HEK293 (cell line): ENCODE measurements at regions not wholly inside any gene's neighbourhood (a gene's known extent, or its start where the extent isn't known, plus 50 kb on each side); places are given as distances from the start of the nearest gene placed in this dataset.

Experiments used
- BCL11A ChIP-seq: fragments of 450-650 bp; formaldehyde crosslinking; IDR thresholded peaks from 2 replicates; pipeline ENCODE4 v1.5.1; 2016; ENCODE audit warnings: low read depth, missing biosample characterization, missing genetic modification characterization
- CTCF ChIP-seq: fragments of 450-650 bp; formaldehyde crosslinking; IDR thresholded peaks from 2 replicates; pipeline ENCODE4 v1.5.1; 2016; ENCODE audit warnings: missing biosample characterization, missing genetic modification characterization
- GLI4 ChIP-seq: fragments of 450-650 bp; formaldehyde crosslinking; IDR thresholded peaks from 2 replicates; pipeline ENCODE4 v1.5.1; 2016; ENCODE audit warnings: missing biosample characterization, missing genetic modification characterization
- PRDM10 ChIP-seq: fragments of 450-650 bp; formaldehyde crosslinking; IDR thresholded peaks from 2 replicates; pipeline ENCODE4 v1.5.1; 2016; ENCODE audit warnings: missing biosample characterization, missing genetic modification characterization
- REPIN1 ChIP-seq: fragments of 450-650 bp; formaldehyde crosslinking; IDR thresholded peaks from 2 replicates; pipeline ENCODE4 v1.5.1; 2017; ENCODE audit warnings: missing biosample characterization, missing genetic modification characterization, low read depth
- SCRT2 ChIP-seq: fragments of 450-650 bp; formaldehyde crosslinking; IDR thresholded peaks from 2 replicates; pipeline ENCODE4 v1.5.1; 2016; ENCODE audit warnings: missing biosample characterization, missing genetic modification characterization
- SETDB1 ChIP-seq: IDR thresholded peaks from one replicate; pipeline ENCODE4 v1.6.1; 2017; ENCODE audit warnings: mild to moderate bottlenecking, low read length, moderate library complexity, mixed read lengths; ENCODE audit not compliant: insufficient read length
- YY1 ChIP-seq: fragments of 450-650 bp; formaldehyde crosslinking; IDR thresholded peaks from 2 replicates; pipeline ENCODE4 v1.5.1; 2018; ENCODE audit warnings: missing biosample characterization, missing genetic modification characterization
- ZBTB1 ChIP-seq: fragments of 450-650 bp; formaldehyde crosslinking; IDR thresholded peaks from 2 replicates; pipeline ENCODE4 v1.5.1; 2016; ENCODE audit warnings: missing biosample characterization, missing genetic modification characterization
- ZBTB44 ChIP-seq: fragments of 450-650 bp; IDR thresholded peaks from 2 replicates; pipeline ENCODE4 v1.5.1; 2018; ENCODE audit warnings: missing biosample characterization, mild to moderate bottlenecking, missing genetic modification characterization
- ZNF274 ChIP-seq, 2 experiments: fragments of 200-500 bp in 1 of 2; fragments of 450-650 bp in 1 of 2; sonication (Bioruptor generic) in 1 of 2; formaldehyde crosslinking in 1 of 2; IDR thresholded peaks; 2 replicates each; pipeline versions ENCODE4 v1.5.1 to v1.6.1; 2014 to 2016; ENCODE audit warnings: borderline replicate concordance in 1 of 2, inconsistent platforms in 1 of 2, low read length in 1 of 2, missing biosample characterization in 1 of 2, missing genetic modification characterization in 1 of 2
- TF ChIP-seq, protein P1 (sequence below): fragments of 450-650 bp; formaldehyde crosslinking; IDR thresholded peaks from 2 replicates; pipeline ENCODE4 v1.5.1; 2016; ENCODE audit warnings: missing biosample characterization, missing genetic modification characterization
- TF ChIP-seq, protein P2 (sequence below): fragments of 450-650 bp; formaldehyde crosslinking; IDR thresholded peaks from 2 replicates; pipeline ENCODE4 v1.5.1; 2016; ENCODE audit warnings: missing biosample characterization, missing genetic modification characterization
- TF ChIP-seq, protein P3 (sequence below): fragments of 450-650 bp; formaldehyde crosslinking; IDR thresholded peaks from 2 replicates; pipeline ENCODE4 v1.5.1; 2016; ENCODE audit warnings: missing biosample characterization, missing genetic modification characterization, low read depth

GRCh38 chr3:148554367-148554766 lies 143.3 kb upstream of the AGTR1 start:
- TF ChIP-seq CTCF (tag by site-specific recombination) (no peak), ZBTB44 (no peak), GLI4 (tag by site-specific recombination) (no peak), ZNF274 (IDR thresholded peaks at IDR 0.05; ENCODE audit: low read length) (no peak), ZNF274 (tag by site-specific recombination; IDR thresholded peaks at IDR 0.05; ENCODE audit: borderline replicate concordance) (no peak), REPIN1 (tag by site-specific recombination) (no peak), ZBTB1 (tag by site-specific recombination) (no peak), PRDM10 (tag by site-specific recombination) (no peak), SCRT2 (tag by site-specific recombination) (no peak), BCL11A (tag by site-specific recombination) (no peak), YY1 (tag by site-specific recombination) (no peak), SETDB1 (no peak)
- TF ChIP-seq, protein P1, sequence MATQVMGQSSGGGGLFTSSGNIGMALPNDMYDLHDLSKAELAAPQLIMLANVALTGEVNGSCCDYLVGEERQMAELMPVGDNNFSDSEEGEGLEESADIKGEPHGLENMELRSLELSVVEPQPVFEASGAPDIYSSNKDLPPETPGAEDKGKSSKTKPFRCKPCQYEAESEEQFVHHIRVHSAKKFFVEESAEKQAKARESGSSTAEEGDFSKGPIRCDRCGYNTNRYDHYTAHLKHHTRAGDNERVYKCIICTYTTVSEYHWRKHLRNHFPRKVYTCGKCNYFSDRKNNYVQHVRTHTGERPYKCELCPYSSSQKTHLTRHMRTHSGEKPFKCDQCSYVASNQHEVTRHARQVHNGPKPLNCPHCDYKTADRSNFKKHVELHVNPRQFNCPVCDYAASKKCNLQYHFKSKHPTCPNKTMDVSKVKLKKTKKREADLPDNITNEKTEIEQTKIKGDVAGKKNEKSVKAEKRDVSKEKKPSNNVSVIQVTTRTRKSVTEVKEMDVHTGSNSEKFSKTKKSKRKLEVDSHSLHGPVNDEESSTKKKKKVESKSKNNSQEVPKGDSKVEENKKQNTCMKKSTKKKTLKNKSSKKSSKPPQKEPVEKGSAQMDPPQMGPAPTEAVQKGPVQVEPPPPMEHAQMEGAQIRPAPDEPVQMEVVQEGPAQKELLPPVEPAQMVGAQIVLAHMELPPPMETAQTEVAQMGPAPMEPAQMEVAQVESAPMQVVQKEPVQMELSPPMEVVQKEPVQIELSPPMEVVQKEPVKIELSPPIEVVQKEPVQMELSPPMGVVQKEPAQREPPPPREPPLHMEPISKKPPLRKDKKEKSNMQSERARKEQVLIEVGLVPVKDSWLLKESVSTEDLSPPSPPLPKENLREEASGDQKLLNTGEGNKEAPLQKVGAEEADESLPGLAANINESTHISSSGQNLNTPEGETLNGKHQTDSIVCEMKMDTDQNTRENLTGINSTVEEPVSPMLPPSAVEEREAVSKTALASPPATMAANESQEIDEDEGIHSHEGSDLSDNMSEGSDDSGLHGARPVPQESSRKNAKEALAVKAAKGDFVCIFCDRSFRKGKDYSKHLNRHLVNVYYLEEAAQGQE (tag by site-specific recombination) = no peak
- TF ChIP-seq, protein P2, sequence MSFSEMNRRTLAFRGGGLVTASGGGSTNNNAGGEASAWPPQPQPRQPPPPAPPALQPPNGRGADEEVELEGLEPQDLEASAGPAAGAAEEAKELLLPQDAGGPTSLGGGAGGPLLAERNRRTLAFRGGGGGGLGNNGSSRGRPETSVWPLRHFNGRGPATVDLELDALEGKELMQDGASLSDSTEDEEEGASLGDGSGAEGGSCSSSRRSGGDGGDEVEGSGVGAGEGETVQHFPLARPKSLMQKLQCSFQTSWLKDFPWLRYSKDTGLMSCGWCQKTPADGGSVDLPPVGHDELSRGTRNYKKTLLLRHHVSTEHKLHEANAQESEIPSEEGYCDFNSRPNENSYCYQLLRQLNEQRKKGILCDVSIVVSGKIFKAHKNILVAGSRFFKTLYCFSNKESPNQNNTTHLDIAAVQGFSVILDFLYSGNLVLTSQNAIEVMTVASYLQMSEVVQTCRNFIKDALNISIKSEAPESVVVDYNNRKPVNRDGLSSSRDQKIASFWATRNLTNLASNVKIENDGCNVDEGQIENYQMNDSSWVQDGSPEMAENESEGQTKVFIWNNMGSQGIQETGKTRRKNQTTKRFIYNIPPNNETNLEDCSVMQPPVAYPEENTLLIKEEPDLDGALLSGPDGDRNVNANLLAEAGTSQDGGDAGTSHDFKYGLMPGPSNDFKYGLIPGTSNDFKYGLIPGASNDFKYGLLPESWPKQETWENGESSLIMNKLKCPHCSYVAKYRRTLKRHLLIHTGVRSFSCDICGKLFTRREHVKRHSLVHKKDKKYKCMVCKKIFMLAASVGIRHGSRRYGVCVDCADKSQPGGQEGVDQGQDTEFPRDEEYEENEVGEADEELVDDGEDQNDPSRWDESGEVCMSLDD (tag by site-specific recombination) = no peak
- TF ChIP-seq, protein P3, sequence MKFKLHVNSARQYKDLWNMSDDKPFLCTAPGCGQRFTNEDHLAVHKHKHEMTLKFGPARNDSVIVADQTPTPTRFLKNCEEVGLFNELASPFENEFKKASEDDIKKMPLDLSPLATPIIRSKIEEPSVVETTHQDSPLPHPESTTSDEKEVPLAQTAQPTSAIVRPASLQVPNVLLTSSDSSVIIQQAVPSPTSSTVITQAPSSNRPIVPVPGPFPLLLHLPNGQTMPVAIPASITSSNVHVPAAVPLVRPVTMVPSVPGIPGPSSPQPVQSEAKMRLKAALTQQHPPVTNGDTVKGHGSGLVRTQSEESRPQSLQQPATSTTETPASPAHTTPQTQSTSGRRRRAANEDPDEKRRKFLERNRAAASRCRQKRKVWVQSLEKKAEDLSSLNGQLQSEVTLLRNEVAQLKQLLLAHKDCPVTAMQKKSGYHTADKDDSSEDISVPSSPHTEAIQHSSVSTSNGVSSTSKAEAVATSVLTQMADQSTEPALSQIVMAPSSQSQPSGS (tag by site-specific recombination) = no peak
